H1 (cell line): ENCODE measurements at regions not wholly inside any gene's neighbourhood (a gene's known extent, or its start where the extent isn't known, plus 50 kb on each side); places are given as distances from the start of the nearest gene placed in this dataset.

Experiments
- CBX5 ChIP-seq: fragments of 300-800, 300-1000 bp; sonication (generic); IDR thresholded peaks from 2 replicates; pipeline ENCODE4 v1.7.1; 2016; ENCODE audit warnings: antibody characterized with exemption, low read length, low read depth
- CBX8 ChIP-seq: fragments of 300-800, 300-1000 bp; sonication (generic); IDR thresholded peaks from 2 replicates; pipeline ENCODE4 v1.7.1; 2016; ENCODE audit warnings: low read depth, low read length, borderline replicate concordance
- CTCF ChIP-seq, 3 experiments: IDR thresholded peaks; 1 replicate in 2 of 3; 2 replicates in 1 of 3; pipeline versions ENCODE4 v1.5.1 to v1.6.1; 2011; ENCODE audit warnings: low read length in 3 of 3, mild to moderate bottlenecking in 3 of 3, inconsistent platforms in 2 of 3, low read depth in 1 of 3, moderate library complexity in 1 of 3; ENCODE audit not compliant: insufficient read depth in 1 of 3; ENCODE audit errors: control extremely low read depth in 1 of 3
- EGR1 ChIP-seq: IDR thresholded peaks from 2 replicates; pipeline ENCODE4 v1.6.1; 2011; ENCODE audit warnings: low read depth, low read length, borderline replicate concordance
- EP300 ChIP-seq, 2 experiments: IDR thresholded peaks; 1 replicate in 1 of 2; 2 replicates in 1 of 2; pipeline ENCODE4 v1.6.1; 2011 to 2012; ENCODE audit warnings: low read depth in 2 of 2, low read length in 2 of 2, mild to moderate bottlenecking in 2 of 2, borderline replicate concordance in 1 of 2, inconsistent platforms in 1 of 2, moderate library complexity in 1 of 2
- EZH2 ChIP-seq: fragments of 200-600 bp; sonication (generic); IDR thresholded peaks from 2 replicates; pipeline ENCODE4 v1.7.1; 2012; ENCODE audit warnings: low read depth, mild to moderate bottlenecking, moderate library complexity, low read length, inconsistent platforms; ENCODE audit not compliant: severe bottlenecking
- NRF1 ChIP-seq: IDR thresholded peaks from 2 replicates; pipeline ENCODE4 v1.6.1; 2011; ENCODE audit warnings: mild to moderate bottlenecking, low read depth, low read length, improper control_type of control experiment
- POLR2AphosphoS5 ChIP-seq: IDR thresholded peaks from 2 replicates; pipeline ENCODE4 v1.6.1; 2011; ENCODE audit warnings: low read depth, low read length
- SIX5 ChIP-seq: IDR thresholded peaks from 2 replicates; pipeline ENCODE4 v1.6.1; 2011; ENCODE audit warnings: mild to moderate bottlenecking, low read depth, low read length
- SP2 ChIP-seq: IDR thresholded peaks from 2 replicates; pipeline ENCODE4 v1.6.1; 2012; ENCODE audit warnings: mild to moderate bottlenecking, low read length, inconsistent platforms
- ZNF274 ChIP-seq: IDR thresholded peaks from 2 replicates; pipeline ENCODE4 v1.7.0; 2012; ENCODE audit warnings: low read length, borderline replicate concordance; ENCODE audit errors: extremely low read depth

- TF ChIP-seq CTCF (IDR thresholded peaks at IDR 0.05; ENCODE audit: control extremely low read depth in 1 of 3, insufficient read depth in 1 of 3, low read depth in 1 of 3, low read length in 3 of 3) (no peak), EP300 (IDR thresholded peaks at IDR 0.05; ENCODE audit: borderline replicate concordance in 1 of 2, low read depth in 2 of 2, low read length in 2 of 2) (no peak), POLR2AphosphoS5 (no peak), EGR1 (no peak), CBX5 (no peak), NRF1 (no peak), ZNF274 (no peak), EZH2 (no peak), SP2 (no peak), CBX8 (no peak), SIX5 (no peak)
Measured at GRCh38 chr2:200065477-200065876, 110.1 kb downstream of the MAIP1 start.
